DND-41 (cell line): ENCODE measurements at regions not wholly inside any gene's neighbourhood (a gene's known extent, or its start where the extent isn't known, plus 50 kb on each side); places are given as distances from the start of the nearest gene placed in this dataset.

ENCODE experiments used
- ATAC-seq: fragments of 200-7000 bp; cut with Tn5 transposase; 3 replicates; pipeline ENCODE4 v1.9.1; 2021; ENCODE audit warnings: low read depth; ENCODE audit not compliant: insufficient read depth
- DNase-seq: peaks from one replicate; pipeline ENCODE4 v3.0.0-alpha.2; 2020
- H2AFZ ChIP-seq: 2 replicates; pipeline ENCODE4 v1.6.0; 2012; ENCODE audit warnings: low read depth, low read length
- H3K27ac ChIP-seq: 2 replicates; pipeline ENCODE4 v1.5.1; 2012; ENCODE audit warnings: low read length, inconsistent platforms
- H3K27me3 ChIP-seq: fragments of 200-600 bp; sonication (generic); 2 replicates; pipeline ENCODE4 v1.6.0; 2012; ENCODE audit warnings: low read length, mild to moderate bottlenecking, inconsistent platforms; ENCODE audit not compliant: insufficient read depth, poor library complexity
- H3K36me3 ChIP-seq: 2 replicates; pipeline ENCODE4 v1.5.1; 2012; ENCODE audit warnings: low read length, inconsistent platforms; ENCODE audit not compliant: insufficient read depth
- H3K4me1 ChIP-seq: 2 replicates; pipeline ENCODE4 v1.5.1; 2012; ENCODE audit warnings: mild to moderate bottlenecking, low read length; ENCODE audit not compliant: insufficient read depth
- H3K4me2 ChIP-seq: 2 replicates; pipeline ENCODE4 v1.6.0; 2012; ENCODE audit warnings: mild to moderate bottlenecking, moderate library complexity, low read length, inconsistent platforms; ENCODE audit not compliant: insufficient read depth
- H3K4me3 ChIP-seq, 2 experiments: fragments of 200-600 bp in 1 of 2; shearing (Covaris generic) in 1 of 2; 2 replicates each; pipeline ENCODE4 v1.5.1; 2012 to 2016; ENCODE audit warnings: inconsistent platforms in 2 of 2, low read length in 2 of 2, mild to moderate bottlenecking in 2 of 2, low read depth in 1 of 2, moderate library complexity in 1 of 2
- H3K79me2 ChIP-seq: 2 replicates; pipeline ENCODE4 v1.6.0; 2012; ENCODE audit warnings: low read length, inconsistent platforms; ENCODE audit not compliant: insufficient read depth
- H3K9ac ChIP-seq: 2 replicates; pipeline ENCODE4 v1.6.0; 2012; ENCODE audit warnings: low read depth, mild to moderate bottlenecking, inconsistent platforms, low read length, moderate library complexity
- H3K9me3 ChIP-seq: 2 replicates; pipeline ENCODE4 v1.5.1; 2012; ENCODE audit warnings: low read length, moderate library complexity, mild to moderate bottlenecking, inconsistent platforms; ENCODE audit not compliant: insufficient read depth, severe bottlenecking
- H4K20me1 ChIP-seq: 2 replicates; pipeline ENCODE4 v1.6.0; 2012; ENCODE audit warnings: low read length; ENCODE audit not compliant: insufficient read depth
- CTCF ChIP-seq: IDR thresholded peaks from 2 replicates; pipeline ENCODE4 v1.5.1; 2012; ENCODE audit warnings: borderline replicate concordance, low read length, moderate library complexity, mild to moderate bottlenecking; ENCODE audit not compliant: poor library complexity, severe bottlenecking; ENCODE audit errors: extremely low read depth
- EZH2 ChIP-seq: IDR thresholded peaks from 3 replicates; pipeline ENCODE4 v1.6.1; 2012; ENCODE audit warnings: borderline replicate concordance, low read depth, mild to moderate bottlenecking, moderate library complexity, low read length, inconsistent platforms; ENCODE audit not compliant: severe bottlenecking

GRCh38 chr15:46496491-46497115 lies 861.8 kb downstream of the SQOR start:
- H3K27ac ChIP-seq = no peak overlapping the region
- H3K9me3 ChIP-seq = no peaks in the 10 kb centered on the region
- TF ChIP-seq EZH2 = no peak
- no peak for TF ChIP-seq CTCF
- no peak overlapping the region for H3K4me2 ChIP-seq
- no peak for DNase-seq
- no peaks in the 10 kb centered on the region for H4K20me1 ChIP-seq
- no peak for ATAC-seq
- H3K4me1 ChIP-seq = no peaks in the 10 kb centered on the region
- H3K4me3 ChIP-seq = no peak overlapping the region
- H3K27me3 ChIP-seq = no peaks in the 10 kb centered on the region
- H3K9ac ChIP-seq = no peak overlapping the region
- no peak overlapping the region for H2AFZ ChIP-seq
- H3K36me3 ChIP-seq = no peaks in the 10 kb centered on the region
- no peaks in the 10 kb centered on the region for H3K79me2 ChIP-seq

GRCh38 chr15:46502667-46503066 lies 867.8 kb downstream of the SQOR start:
- TF ChIP-seq CTCF (no peak), EZH2 (no peak)
- ATAC-seq (no peak), DNase-seq (no peak)

GRCh38 chr15:46518381-46518780 lies 883.6 kb downstream of the SQOR start:
- H3K9ac ChIP-seq = no peak overlapping the region
- ATAC-seq = no peak

More at GRCh38 chr15:46502667-46503066, 867.8 kb downstream of the SQOR start:
- Histone ChIP-seq H3K9me3 (no peaks in the 10 kb centered on the region), H3K4me2 (no peak overlapping the region), H3K36me3 (no peaks in the 10 kb centered on the region), H3K79me2 (no peaks in the 10 kb centered on the region), H4K20me1 (no peaks in the 10 kb centered on the region), H3K27me3 (no peaks in the 10 kb centered on the region), H3K4me3 (no peak overlapping the region), H3K9ac (no peak overlapping the region), H2AFZ (no peak overlapping the region), H3K27ac (no peak overlapping the region), H3K4me1 (no peaks in the 10 kb centered on the region)

More at GRCh38 chr15:46518381-46518780, 883.6 kb downstream of the SQOR start:
- Histone ChIP-seq H3K27me3 (no peaks in the 10 kb centered on the region), H3K27ac (no peak overlapping the region), H3K79me2 (no peaks in the 10 kb centered on the region), H3K4me3 (no peak overlapping the region), H4K20me1 (no peaks in the 10 kb centered on the region), H3K4me1 (no peaks in the 10 kb centered on the region), H3K4me2 (no peak overlapping the region), H2AFZ (no peak overlapping the region), H3K36me3 (no peaks in the 10 kb centered on the region), H3K9me3 (peaks cover 4% of the 10 kb centered on the region)
- TF ChIP-seq EZH2 (no peak), CTCF (no peak)
- DNase-seq = no peak
